IMR-90 (cell line): ENCODE measurements at regions not wholly inside any gene's neighbourhood (a gene's known extent, or its start where the extent isn't known, plus 50 kb on each side); places are given as distances from the start of the nearest gene placed in this dataset.

Source experiments
- ATAC-seq: fragments of 200-7000 bp; cut with Tn5 transposase; 2 replicates; pipeline ENCODE4 v1.9.1; 2020; ENCODE audit warnings: low read depth, mild to moderate bottlenecking, moderate library complexity
- BruUV-seq: library from RNA; stranded (reverse); fragments of 400-500 nt; replicated peaks from 2 replicates; lab custom pipeline; 2021; lab: Mats Ljungman, UMichigan
- CTCF ChIA-PET: fragments of 300-600 bp; formaldehyde crosslinking; extraction: SDS; loops from one replicate; lab custom pipeline; 2021; ENCODE audit warnings: antibody characterized with exemption; lab: Yijun Ruan, JAX
- POLR2A ChIA-PET: fragments of 300-600 bp; sonication (Branson Sonifier 250); formaldehyde crosslinking; loops from one replicate; lab custom pipeline; 2022; ENCODE audit warnings: antibody characterized with exemption; ENCODE audit not compliant: unreplicated experiment; lab: Charles Lee
- DNase-seq: peaks from one replicate; pipeline ENCODE4 v3.0.0; 2013
- H2AFZ ChIP-seq: replicated peaks from 2 replicates; pipeline ENCODE3; 2013; ENCODE audit warnings: low read length, mild to moderate bottlenecking; ENCODE audit not compliant: poor library complexity
- H2AK5ac ChIP-seq: 2 replicates; pipeline ENCODE4 v1.6.1; 2013; ENCODE audit warnings: low read depth, low read length, inconsistent platforms
- H2AK9ac ChIP-seq: replicated peaks from 2 replicates; pipeline ENCODE3; 2013; ENCODE audit warnings: mild to moderate bottlenecking, low read depth, low read length, moderate library complexity; ENCODE audit not compliant: poor library complexity
- H2BK120ac ChIP-seq: 2 replicates; pipeline ENCODE4 v1.6.1; 2013; ENCODE audit warnings: low read depth, low read length, inconsistent platforms
- H2BK15ac ChIP-seq: 3 replicates; pipeline ENCODE4 v1.6.1; 2013; ENCODE audit warnings: low read depth, low read length, inconsistent platforms
- H2BK20ac ChIP-seq: 2 replicates; pipeline ENCODE4 v1.6.1; 2013; ENCODE audit warnings: low read depth, mild to moderate bottlenecking, inconsistent platforms, low read length, moderate library complexity
- H2BK5ac ChIP-seq: 2 replicates; pipeline ENCODE4 v1.6.1; 2013; ENCODE audit warnings: mild to moderate bottlenecking, low read depth, low read length, inconsistent platforms; ENCODE audit not compliant: poor library complexity, severe bottlenecking
- H3K14ac ChIP-seq: replicated peaks from 2 replicates; pipeline ENCODE4 v1.6.1; 2013; ENCODE audit warnings: low read depth, low read length, inconsistent platforms
- H3K18ac ChIP-seq: 2 replicates; pipeline ENCODE4 v1.6.1; 2013; ENCODE audit warnings: low read depth, low read length, control low read depth
- H3K23ac ChIP-seq: 2 replicates; pipeline ENCODE4 v1.6.1; 2013; ENCODE audit warnings: low read depth, low read length, inconsistent platforms
- H3K27ac ChIP-seq: 2 replicates; pipeline ENCODE4 v1.5.1; 2013; ENCODE audit warnings: mild to moderate bottlenecking, control low read depth, low read length; ENCODE audit not compliant: insufficient read depth
- H3K27me3 ChIP-seq: 2 replicates; pipeline ENCODE4 v1.6.1; 2013; ENCODE audit warnings: low read length; ENCODE audit not compliant: control insufficient read depth, insufficient read depth
- H3K36me3 ChIP-seq: 2 replicates; pipeline ENCODE4 v1.6.1; 2013; ENCODE audit warnings: low read length, mixed read lengths; ENCODE audit not compliant: control insufficient read depth, insufficient read depth
- H3K4ac ChIP-seq: 2 replicates; pipeline ENCODE4 v1.6.1; 2013; ENCODE audit warnings: low read depth, low read length, inconsistent platforms
- H3K4me1 ChIP-seq: 2 replicates; pipeline ENCODE4 v1.6.1; 2013; ENCODE audit warnings: low read length, mixed read lengths; ENCODE audit not compliant: control insufficient read depth, insufficient read depth
- H3K4me2 ChIP-seq: 2 replicates; pipeline ENCODE4 v1.6.1; 2013; ENCODE audit warnings: low read depth, mild to moderate bottlenecking, control low read depth, low read length, moderate library complexity
- H3K4me3 ChIP-seq: 2 replicates; pipeline ENCODE4 v1.5.1; 2013; ENCODE audit warnings: low read depth, mild to moderate bottlenecking, control low read depth, low read length, moderate library complexity; ENCODE audit not compliant: insufficient read depth
- H3K56ac ChIP-seq: 2 replicates; pipeline ENCODE4 v1.6.1; 2013; ENCODE audit warnings: low read length, inconsistent platforms; ENCODE audit not compliant: insufficient read depth; ENCODE audit errors: extremely low read depth
- H3K79me1 ChIP-seq, 2 experiments: 2 replicates each; pipeline ENCODE4 v1.6.1; 2013; ENCODE audit warnings: low read length in 2 of 2, inconsistent platforms in 1 of 2, low read depth in 1 of 2
- H3K9ac ChIP-seq: 2 replicates; pipeline ENCODE4 v1.6.1; 2013; ENCODE audit warnings: low read depth, low read length, control low read depth
- H3K9me1 ChIP-seq: 2 replicates; pipeline ENCODE4 v1.6.1; 2013; ENCODE audit warnings: low read length, inconsistent platforms; ENCODE audit not compliant: insufficient read depth
- H3K9me3 ChIP-seq: 2 replicates; pipeline ENCODE4 v1.6.1; 2013; ENCODE audit warnings: low read length; ENCODE audit not compliant: control insufficient read depth, insufficient read depth
- H4K20me1 ChIP-seq: 2 replicates; pipeline ENCODE4 v1.6.1; 2013; ENCODE audit warnings: low read length, inconsistent platforms; ENCODE audit not compliant: insufficient read depth
- H4K5ac ChIP-seq: 2 replicates; pipeline ENCODE4 v1.6.1; 2013; ENCODE audit warnings: mild to moderate bottlenecking, low read depth, low read length, control low read depth
- H4K8ac ChIP-seq, 2 experiments: 2 replicates each; pipeline ENCODE4 v1.6.1; 2013; ENCODE audit warnings: low read depth in 2 of 2, low read length in 2 of 2, control low read depth in 1 of 2, inconsistent platforms in 1 of 2
- H4K91ac ChIP-seq: 2 replicates; pipeline ENCODE4 v1.6.1; 2013; ENCODE audit warnings: low read depth, low read length, inconsistent platforms; ENCODE audit not compliant: insufficient read depth
- CEBPB ChIP-seq: IDR thresholded peaks from 2 replicates; pipeline ENCODE4 v1.6.1; 2012; ENCODE audit warnings: low read depth, low read length, improper control_type of control experiment
- CHD1 ChIP-seq: IDR thresholded peaks from 2 replicates; pipeline ENCODE4 v1.6.1; 2012; ENCODE audit warnings: low read depth, low read length, improper control_type of control experiment
- CTCF ChIP-seq: conservative IDR thresholded peaks from 2 replicates; pipeline ENCODE4 v1.5.1; 2012; ENCODE audit warnings: mild to moderate bottlenecking, low read depth, low read length, improper control_type of control experiment
- FOS ChIP-seq: fragments of 150-350 bp; IDR thresholded peaks from 2 replicates; pipeline ENCODE4 v1.6.1; 2016; ENCODE audit warnings: low read depth, low read length
- MAFK ChIP-seq: IDR thresholded peaks from 2 replicates; pipeline ENCODE4 v1.6.1; 2012; ENCODE audit warnings: low read depth, low read length, improper control_type of control experiment
- MXI1 ChIP-seq: IDR thresholded peaks from 2 replicates; pipeline ENCODE4 v1.6.1; 2012; ENCODE audit warnings: low read depth, mild to moderate bottlenecking, low read length, moderate library complexity, borderline replicate concordance
- RFX5 ChIP-seq: IDR thresholded peaks from 2 replicates; pipeline ENCODE4 v1.8.0; 2012; ENCODE audit warnings: low read depth, mild to moderate bottlenecking, low read length, moderate library complexity
- SMC3 ChIP-seq: fragments of 150-350 bp; IDR thresholded peaks from 2 replicates; pipeline ENCODE4 v1.6.1; 2016; ENCODE audit warnings: low read depth, mild to moderate bottlenecking, antibody characterized with exemption, low read length, moderate library complexity
- dilution Hi-C: fragments of 300-500 bp; cut with HindIII; formaldehyde crosslinking; loops from one replicate; pipeline ENCODE4 v1.14.3; 2018; ENCODE audit warnings: low sequenced_read_pairs; ENCODE audit not compliant: unreplicated experiment
- in situ Hi-C: fragments of 300-500 bp; cut with MboI; formaldehyde crosslinking; loops from 3 replicates; pipeline ENCODE4 v1.14.3; 2019; ENCODE audit warnings: low sequenced_read_pairs, inconsistent platforms, mixed read lengths
- intact Hi-C: fragments of 100-400 bp; cut with micrococcal nuclease; formaldehyde crosslinking; loops from 2 replicates; pipeline ENCODE4 v1.10.0; 2022

GRCh38 chr3:18100121-18100520, 325.0 kb downstream of the SATB1 start:
- H2AFZ ChIP-seq, result no peak overlapping the region
- DNase-seq, result peak; percentile 4
- no peak overlapping the region for H3K4ac ChIP-seq

More at GRCh38 chr3:18100121-18100520, 325.0 kb downstream of the SATB1 start:
- Histone ChIP-seq H3K79me1 (no peaks in the 10 kb centered on the region), H3K9ac (no peak overlapping the region), H2BK5ac (no peak overlapping the region), H3K27ac (no peak overlapping the region), H4K8ac (no peak overlapping the region), H3K27me3 (no peaks in the 10 kb centered on the region), H2BK120ac (0 out of 2 replicates have a peak overlapping the region, but pooled peaks have one; percentile 36), H3K9me1 (0 out of 2 replicates have a peak, but pooled peaks cover 4% of the 10 kb centered on the region), H4K91ac (no peak overlapping the region), H3K36me3 (no peaks in the 10 kb centered on the region), H3K9me3 (peaks cover 3% of the 10 kb centered on the region), H3K56ac (no peak overlapping the region), H3K23ac (no peak overlapping the region), H2AK9ac (no peak overlapping the region), H3K4me2 (no peak overlapping the region), H3K4me3 (no peak overlapping the region), H2BK15ac (no peak overlapping the region), H2BK20ac (no peak overlapping the region), H3K14ac (no peak overlapping the region), H4K20me1 (no peaks in the 10 kb centered on the region), H2AK5ac (no peak overlapping the region), H4K5ac (no peak overlapping the region), H3K18ac (no peak overlapping the region), H3K4me1 (peaks cover 3% of the 10 kb centered on the region; the same call in 1 of the 2 replicates)
- TF ChIP-seq CTCF (no peak), CHD1 (no peak), CEBPB (no peak), MXI1 (no peak), SMC3 (no peak), FOS (no peak), RFX5 (no peak), MAFK (no peak)
- CTCF ChIA-PET, result no interaction called here
- no TSS peak for BruUV-seq
- dilution Hi-C loops, result no loop called here
- in situ Hi-C loops, result loop anchor here (25.0 kb wide), 1 partner anchor 463 kb away; no protein-coding TSS in a partner anchor
- ATAC-seq, result peak; percentile 24; the same call in 1 of the 2 replicates
- intact Hi-C loops, result no loop called here
- POLR2A ChIA-PET, result interaction anchor here (0.6 kb wide), 1 partner anchor 13 kb away, joined by 6 read pairs; no protein-coding TSS in a partner anchor
